ENCODE measurements at regions not wholly inside any gene's neighbourhood (a gene's known extent, or its start where the extent isn't known, plus 50 kb on each side); places are given as distances from the start of the nearest gene placed in this dataset.
"Not testable (repeated sequence)": the region's sequence is repeated elsewhere in the genome, so short reads cannot be mapped to it uniquely, and the experiment has no call there.

- peak in 1 of 2 donors; percentile 7 for DNase-seq (ENCODE audit: low read depth in 2 of 2)
Observed at GRCh38 chr4:138892483-138893407, 122.8 kb upstream of the NOCT start.

- no peak for DNase-seq (ENCODE audit: low read depth in 2 of 2)
Observed at GRCh38 chr4:138891631-138892031, 124.0 kb upstream of the NOCT start.

GRCh38 chr4:138890891-138891570 lies 124.5 kb upstream of the NOCT start:
- no peak for DNase-seq (ENCODE audit: low read depth in 2 of 2)

GRCh38 chr4:138889216-138889615 lies 126.4 kb upstream of the NOCT start:
- DNase-seq (ENCODE audit: low read depth in 2 of 2), result no peak

GRCh38 chr4:138887741-138888140 lies 127.8 kb upstream of the NOCT start:
- DNase-seq (ENCODE audit: low read depth in 2 of 2), result no peak

- DNase-seq (ENCODE audit: low read depth in 2 of 2), result no peak
Observed at GRCh38 chr4:138887341-138887740, 128.2 kb upstream of the NOCT start.

GRCh38 chr4:138879757-138880156 lies 135.8 kb upstream of the NOCT start:
- no peak for DNase-seq (ENCODE audit: low read depth in 2 of 2)

- DNase-seq (ENCODE audit: low read depth in 2 of 2), result no peak
Observed at GRCh38 chr4:138875891-138876608, 139.5 kb upstream of the NOCT start.

- DNase-seq (ENCODE audit: low read depth in 2 of 2), result no peak
Observed at GRCh38 chr4:138871555-138871875, 144.1 kb upstream of the NOCT start.

- DNase-seq (ENCODE audit: low read depth in 2 of 2), result peak; percentile 24 to 44
Observed at GRCh38 chr4:138870737-138871554, 144.6 kb upstream of the NOCT start.

GRCh38 chr4:138869631-138870030 lies 145.9 kb upstream of the NOCT start:
- DNase-seq (ENCODE audit: low read depth in 2 of 2), result no peak

- no peak for DNase-seq (ENCODE audit: low read depth in 2 of 2)
Observed at GRCh38 chr4:138869165-138869564, 146.4 kb upstream of the NOCT start.

- no peak for DNase-seq (ENCODE audit: low read depth in 2 of 2)
Observed at GRCh38 chr4:138868562-138868961, 147.0 kb upstream of the NOCT start.

GRCh38 chr4:138867404-138867803 lies 148.2 kb upstream of the NOCT start:
- no peak for DNase-seq (ENCODE audit: low read depth in 2 of 2)

GRCh38 chr4:138866314-138866713 lies 149.3 kb upstream of the NOCT start:
- DNase-seq (ENCODE audit: low read depth in 2 of 2), result no peak

GRCh38 chr4:138865765-138866164 lies 149.8 kb upstream of the NOCT start:
- DNase-seq (ENCODE audit: low read depth in 2 of 2), result no peak

- DNase-seq (ENCODE audit: low read depth in 2 of 2), result no peak
Observed at GRCh38 chr4:138864961-138865720, 150.4 kb upstream of the NOCT start.

- DNase-seq (ENCODE audit: low read depth in 2 of 2), result no peak
Observed at GRCh38 chr4:138863160-138863559, 152.4 kb upstream of the NOCT start.

GRCh38 chr4:138861135-138861534 lies 154.4 kb upstream of the NOCT start:
- no peak for DNase-seq (ENCODE audit: low read depth in 2 of 2)

GRCh38 chr4:138860357-138860756 lies 155.2 kb upstream of the NOCT start:
- DNase-seq (ENCODE audit: low read depth in 2 of 2), result not testable (repeated sequence)

GRCh38 chr4:138859254-138859653 lies 156.3 kb upstream of the NOCT start:
- DNase-seq (ENCODE audit: low read depth in 2 of 2), result no peak
